ENCODE measurements at regions not wholly inside any gene's neighbourhood (a gene's known extent, or its start where the extent isn't known, plus 50 kb on each side); places are given as distances from the start of the nearest gene placed in this dataset.

GRCh38 chrX:151796576-151796975, 62.0 kb downstream of the CNGA2 start:
- Histone ChIP-seq H2AFZ (no peak overlapping the region), H3K79me2 (no peaks in the 10 kb centered on the region)
- 88% methylated on average over 3 of the region's 3 CpGs for WGBS (ENCODE audit: low lambda C conversion rate, missing lambda C conversion rate)

GRCh38 chrX:151801980-151802379, 67.4 kb downstream of the CNGA2 start:
- no peak for TF ChIP-seq EZH2 (IDR thresholded peaks at IDR 0.05; ENCODE audit: borderline replicate concordance)
- 62% methylated on average over 7 of the region's 7 CpGs for WGBS (ENCODE audit: low lambda C conversion rate, missing lambda C conversion rate)
- H3K27me3 ChIP-seq, result no peaks in the 10 kb centered on the region

More at GRCh38 chrX:151796576-151796975, 62.0 kb downstream of the CNGA2 start:
- Histone ChIP-seq H3K27ac (no peak overlapping the region), H4K20me1 (ENCODE audit: insufficient read depth, poor library complexity, severe bottlenecking) (no peaks in the 10 kb centered on the region), H3K9me3 (ENCODE audit: low read depth) (no peaks in the 10 kb centered on the region), H3K4me2 (no peak overlapping the region), H3K4me1 (ENCODE audit: insufficient read depth) (no peaks in the 10 kb centered on the region), H3K36me3 (replicated peaks; ENCODE audit: insufficient read depth, low read depth) (no peaks in the 10 kb centered on the region), H3K27me3 (no peaks in the 10 kb centered on the region), H3K4me3 (no peak overlapping the region), H3K9me2 (replicated peaks; ENCODE audit: insufficient read depth) (no peaks in the 10 kb centered on the region)
- DNase-seq (ENCODE audit: low spot score), result no peak
- TF ChIP-seq EZH2phosphoT487 (IDR thresholded peaks at IDR 0.05; ENCODE audit: low read depth, severe bottlenecking, unreplicated experiment) (no peak), EZH2 (IDR thresholded peaks at IDR 0.05; ENCODE audit: borderline replicate concordance) (no peak), CTCF (IDR thresholded peaks at IDR 0.05; ENCODE audit: poor library complexity) (no peak)

GRCh38 chrX:151806967-151807540, 72.5 kb downstream of the CNGA2 start:
- H2AFZ ChIP-seq, result no peak overlapping the region
- TF ChIP-seq EZH2 (IDR thresholded peaks at IDR 0.05; ENCODE audit: borderline replicate concordance) (no peak), EZH2phosphoT487 (IDR thresholded peaks at IDR 0.05; ENCODE audit: low read depth, severe bottlenecking, unreplicated experiment) (no peak)
- no peak overlapping the region for H3K4me2 ChIP-seq
- H3K4me1 ChIP-seq (ENCODE audit: insufficient read depth), result no peaks in the 10 kb centered on the region
- H3K79me2 ChIP-seq, result no peaks in the 10 kb centered on the region
- no peaks in the 10 kb centered on the region for H3K27me3 ChIP-seq
- H3K9me3 ChIP-seq (ENCODE audit: low read depth), result no peaks in the 10 kb centered on the region
- H3K4me3 ChIP-seq, result no peak overlapping the region
- H4K20me1 ChIP-seq (ENCODE audit: insufficient read depth, poor library complexity, severe bottlenecking), result no peaks in the 10 kb centered on the region
- H3K9me2 ChIP-seq (replicated peaks; ENCODE audit: insufficient read depth), result no peaks in the 10 kb centered on the region
- 74% methylated on average over 5 of the region's 5 CpGs for WGBS (ENCODE audit: low lambda C conversion rate, missing lambda C conversion rate)
- DNase-seq (ENCODE audit: low spot score), result no peak
- no peak overlapping the region for H3K27ac ChIP-seq
- H3K36me3 ChIP-seq (replicated peaks; ENCODE audit: insufficient read depth, low read depth), result no peaks in the 10 kb centered on the region

More at GRCh38 chrX:151801980-151802379, 67.4 kb downstream of the CNGA2 start:
- no peak for DNase-seq (ENCODE audit: low spot score)
- Histone ChIP-seq H4K20me1 (ENCODE audit: insufficient read depth, poor library complexity, severe bottlenecking) (no peaks in the 10 kb centered on the region), H3K9me3 (ENCODE audit: low read depth) (no peaks in the 10 kb centered on the region), H3K4me1 (ENCODE audit: insufficient read depth) (no peaks in the 10 kb centered on the region), H3K4me3 (no peak overlapping the region), H2AFZ (no peak overlapping the region), H3K9me2 (replicated peaks; ENCODE audit: insufficient read depth) (no peaks in the 10 kb centered on the region), H3K27ac (no peak overlapping the region), H3K79me2 (no peaks in the 10 kb centered on the region), H3K36me3 (replicated peaks; ENCODE audit: insufficient read depth, low read depth) (no peaks in the 10 kb centered on the region), H3K4me2 (no peak overlapping the region)

- no peaks in the 10 kb centered on the region for H3K36me3 ChIP-seq (replicated peaks; ENCODE audit: insufficient read depth, low read depth)
- H3K9me2 ChIP-seq (replicated peaks; ENCODE audit: insufficient read depth), result no peaks in the 10 kb centered on the region
- no peak overlapping the region for H2AFZ ChIP-seq
- no peak overlapping the region for H3K27ac ChIP-seq
- H3K4me1 ChIP-seq (ENCODE audit: insufficient read depth), result no peaks in the 10 kb centered on the region
- H3K27me3 ChIP-seq, result no peaks in the 10 kb centered on the region
- no peaks in the 10 kb centered on the region for H3K79me2 ChIP-seq
- H3K4me2 ChIP-seq, result no peak overlapping the region
- no peak for DNase-seq (ENCODE audit: low spot score)
- H4K20me1 ChIP-seq (ENCODE audit: insufficient read depth, poor library complexity, severe bottlenecking), result no peaks in the 10 kb centered on the region
- H3K4me3 ChIP-seq, result no peak overlapping the region
- TF ChIP-seq CTCF (IDR thresholded peaks at IDR 0.05; ENCODE audit: poor library complexity) (no peak), EZH2 (IDR thresholded peaks at IDR 0.05; ENCODE audit: borderline replicate concordance) (no peak), EZH2phosphoT487 (IDR thresholded peaks at IDR 0.05; ENCODE audit: low read depth, severe bottlenecking, unreplicated experiment) (no peak)
- H3K9me3 ChIP-seq (ENCODE audit: low read depth), result no peaks in the 10 kb centered on the region
- WGBS (ENCODE audit: low lambda C conversion rate, missing lambda C conversion rate), result 66% methylated on average over 2 of the region's 2 CpGs
These were observed 78.1 kb downstream of the CNGA2 start for GRCh38 chrX:151812661-151813060.

Measured in hepatocyte (in vitro differentiated cells).